Body of pancreas (tissue), 4 donors: ENCODE measurements at regions not wholly inside any gene's neighbourhood (a gene's known extent, or its start where the extent isn't known, plus 50 kb on each side); places are given as distances from the start of the nearest gene placed in this dataset.

Experiments used
- ATAC-seq: fragments of 150-250 bp; one replicate; pipeline ENCODE4 v1.9.1; 2016
- DNase-seq, 4 donors: peaks; one replicate each; pipeline ENCODE4 v3.0.0-alpha.2; 2019
- H3K27ac ChIP-seq, 4 donors: fragments of 200-600 bp; sonication (generic); 1 replicate in 3 of 4; 2 replicates in 1 of 4; pipeline versions ENCODE4 v1.5.1 to v1.6.1; 2016 to 2019; ENCODE audit warnings: mild to moderate bottlenecking in 1 of 4, mixed read lengths in 1 of 4, moderate library complexity in 1 of 4
- H3K27me3 ChIP-seq, 2 donors: fragments of 200-600 bp; sonication (generic); one replicate each; pipeline ENCODE4 v1.6.0; 2016; ENCODE audit warnings: mild to moderate bottlenecking in 1 of 2
- H3K36me3 ChIP-seq, 2 donors: fragments of 200-600 bp; sonication (generic); replicated peaks in 1 of 2; 2 replicates each; pipeline ENCODE4 v1.5.1; 2016; ENCODE audit warnings: low read depth in 2 of 2; ENCODE audit not compliant: insufficient read depth in 1 of 2
- H3K4me1 ChIP-seq: fragments of 200-600 bp; sonication (generic); one replicate; pipeline ENCODE4 v1.6.0; 2016
- H3K4me3 ChIP-seq, 2 donors: fragments of 200-600 bp; sonication (generic); 1 replicate in 1 of 2; 2 replicates in 1 of 2; pipeline ENCODE4 v1.5.1; 2016 to 2019
- H3K9me3 ChIP-seq, 3 donors: fragments of 200-600 bp; sonication (generic); 1 replicate in 2 of 3; 2 replicates in 1 of 3; pipeline ENCODE4 v1.5.1; 2016
- CTCF ChIP-seq, 7 experiments: fragments of 450-650 bp in 4 of 7; fragments of 200-600 bp in 3 of 7; sonication (generic) in 3 of 7; IDR thresholded peaks; one replicate each; pipeline ENCODE4 v1.5.1; 2016 to 2019; ENCODE audit warnings: antibody characterized with exemption in 7 of 7
- POLR2A ChIP-seq, 3 donors: fragments of 450-650 bp; IDR thresholded peaks; one replicate each; pipeline ENCODE4 v1.6.1; 2016; ENCODE audit warnings: antibody characterized with exemption in 3 of 3, mild to moderate bottlenecking in 2 of 3
- WGBS, 2 donors: methylation state at CpG; one replicate each; pipeline ENCODE4 v1.1.5; 2017; 5-methylcytosine and 5-hydroxymethylcytosine counted together
- intact Hi-C: fragments of 100-400 bp; cut with DNase I; formaldehyde crosslinking; loops from one replicate; pipeline ENCODE4 v1.15.1; 2023

GRCh38 chr14:49194067-49194466 lies 392.1 kb downstream of the RPS29 start:
- intact Hi-C loops, result no loop called here
- Histone ChIP-seq H3K27me3 (no peaks in the 10 kb centered on the region), H3K27ac (no peak overlapping the region), H3K4me1 (no peaks in the 10 kb centered on the region), H3K36me3 (no peaks in the 10 kb centered on the region), H3K4me3 (no peak overlapping the region), H3K9me3 (no peaks in the 10 kb centered on the region)
- no peak for DNase-seq
- ATAC-seq, result no peak
- 36 to 38% methylated on average over 2 of the region's 2 CpGs for WGBS, 2 donors
- no peak for TF ChIP-seq CTCF (IDR thresholded peaks at IDR 0.05)

- TF ChIP-seq CTCF (IDR thresholded peaks at IDR 0.05) (no peak), POLR2A (IDR thresholded peaks at IDR 0.05) (no peak)
- Histone ChIP-seq H3K27ac (no peak overlapping the region), H3K36me3 (no peaks in the 10 kb centered on the region), H3K4me1 (no peaks in the 10 kb centered on the region), H3K27me3 (no peaks in the 10 kb centered on the region), H3K4me3 (no peak overlapping the region), H3K9me3 (no peaks in the 10 kb centered on the region)
- DNase-seq, result no peak
- 39 to 55% methylated on average over 7 of the region's 7 CpGs for WGBS, 2 donors
- ATAC-seq, result no peak
- intact Hi-C loops, result no loop called here
Observed at GRCh38 chr14:49193332-49194065, 392.7 kb downstream of the RPS29 start.

- intact Hi-C loops, result no loop called here
- 62 to 63% methylated on average over 5 of the region's 5 CpGs for WGBS, 2 donors
- H3K36me3 ChIP-seq, result no peaks in the 10 kb centered on the region
- TF ChIP-seq POLR2A (IDR thresholded peaks at IDR 0.05) (no peak), CTCF (IDR thresholded peaks at IDR 0.05) (no peak)
- no peaks in the 10 kb centered on the region for H3K9me3 ChIP-seq
- H3K27me3 ChIP-seq, result no peaks in the 10 kb centered on the region
- H3K4me3 ChIP-seq, result no peak overlapping the region
- H3K4me1 ChIP-seq, result no peaks in the 10 kb centered on the region
- ATAC-seq, result no peak
- no peak overlapping the region for H3K27ac ChIP-seq
- no peak for DNase-seq
Observed at GRCh38 chr14:49191380-49191779, 394.8 kb downstream of the RPS29 start.

DNA sequence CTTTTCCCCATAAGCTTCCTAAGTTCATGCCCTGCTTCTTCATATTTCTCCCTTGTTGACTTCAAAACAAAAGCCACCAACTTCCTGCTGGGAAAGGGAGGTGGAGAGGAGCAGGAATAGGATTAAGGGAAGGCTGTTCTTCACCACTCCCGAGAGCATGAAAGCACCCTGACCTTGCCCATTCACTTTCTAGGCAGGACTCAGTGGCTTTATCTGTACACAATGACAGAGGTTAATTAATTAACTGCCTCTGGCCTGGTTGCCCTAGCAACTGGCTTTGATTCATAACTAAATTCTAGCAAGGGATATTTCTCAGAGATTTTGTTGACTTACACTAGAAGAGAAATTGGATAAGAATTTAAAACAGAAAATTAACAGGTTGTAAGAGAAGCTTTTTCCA lies 396.8 kb downstream of the RPS29 start:
- ATAC-seq, result peak; percentile 24
- WGBS, 2 donors, result 8 to 16% methylated on average over 1 of the region's 1 CpG
- Histone ChIP-seq H3K9me3 (no peaks in the 10 kb centered on the region), H3K4me1 (no peaks in the 10 kb centered on the region), H3K4me3 (no peak overlapping the region), H3K27ac (no peak overlapping the region), H3K36me3 (no peaks in the 10 kb centered on the region), H3K27me3 (no peaks in the 10 kb centered on the region)
- no peak for DNase-seq
- intact Hi-C loops, result no loop called here
- TF ChIP-seq CTCF (IDR thresholded peaks at IDR 0.05) (no peak), POLR2A (IDR thresholded peaks at IDR 0.05) (no peak)

GRCh38 chr14:49187799-49188198 lies 398.4 kb downstream of the RPS29 start:
- TF ChIP-seq POLR2A (IDR thresholded peaks at IDR 0.05) (no peak), CTCF (IDR thresholded peaks at IDR 0.05) (no peak)
- H3K27me3 ChIP-seq, result no peaks in the 10 kb centered on the region
- no peaks in the 10 kb centered on the region for H3K4me1 ChIP-seq
- DNase-seq (no peak), ATAC-seq (no peak)
- H3K4me3 ChIP-seq, result no peak overlapping the region
- 50 to 64% methylated on average over 4 of the region's 4 CpGs for WGBS, 2 donors
- H3K9me3 ChIP-seq, result no peaks in the 10 kb centered on the region
- no peak overlapping the region for H3K27ac ChIP-seq
- intact Hi-C loops, result no loop called here
- H3K36me3 ChIP-seq, result no peaks in the 10 kb centered on the region
